CD4-positive, CD25-positive, alpha-beta regulatory T cell (primary cell): ENCODE measurements at regions not wholly inside any gene's neighbourhood (a gene's known extent, or its start where the extent isn't known, plus 50 kb on each side); places are given as distances from the start of the nearest gene placed in this dataset.

Source experiments
- ATAC-seq, 2 donors: fragments of 150-1000 bp; cut with Tn5 transposase; one replicate each; pipeline ENCODE4 v1.10.0; 2021; ENCODE audit warnings: low read depth in 2 of 2, moderate number of reproducible peaks in 2 of 2, moderate library complexity in 1 of 2
- DNase-seq, 3 donors: peaks; one replicate each; pipeline versions ENCODE4 v3.0.0 to v3.0.0-alpha.2; 2012 to 2022; ENCODE audit warnings: mixed read lengths in 1 of 3
- H3K27ac ChIP-seq: one replicate; pipeline ENCODE4 v1.7.0; 2013; ENCODE audit warnings: mild to moderate bottlenecking, low read length; ENCODE audit not compliant: insufficient read depth, poor library complexity, severe bottlenecking
- H3K27me3 ChIP-seq: one replicate; pipeline ENCODE4 v1.7.0; 2013; ENCODE audit warnings: low read length; ENCODE audit not compliant: control insufficient read depth, insufficient read depth
- H3K36me3 ChIP-seq: one replicate; pipeline ENCODE4 v1.7.0; 2013; ENCODE audit warnings: mild to moderate bottlenecking, low read length, moderate library complexity; ENCODE audit not compliant: control insufficient read depth, insufficient read depth
- H3K4me1 ChIP-seq: 2 replicates; pipeline ENCODE4 v1.7.0; 2013; ENCODE audit warnings: mild to moderate bottlenecking, low read length; ENCODE audit not compliant: insufficient read depth, control insufficient read depth, poor library complexity, severe bottlenecking
- H3K4me3 ChIP-seq: one replicate; pipeline ENCODE4 v1.7.0; 2013; ENCODE audit warnings: low read depth, mild to moderate bottlenecking, low read length, moderate library complexity
- H3K9me3 ChIP-seq, 2 experiments: 1 replicate in 1 of 2; 2 replicates in 1 of 2; pipeline ENCODE4 v1.7.0; 2013; ENCODE audit warnings: low read length in 2 of 2, mild to moderate bottlenecking in 1 of 2, moderate library complexity in 1 of 2; ENCODE audit not compliant: control insufficient read depth in 2 of 2
- H3K27ac Mint-ChIP-seq, 3 donors: one replicate each; pipeline ENCODE4 v1.8.0; 2020 to 2022; ENCODE audit warnings: mild to moderate bottlenecking in 3 of 3, mixed read lengths in 3 of 3, moderate library complexity in 2 of 3
- H3K27me3 Mint-ChIP-seq: one replicate; pipeline ENCODE4 v1.8.0; 2022; ENCODE audit warnings: mild to moderate bottlenecking, mixed read lengths
- H3K36me3 Mint-ChIP-seq: one replicate; pipeline ENCODE4 v1.8.0; 2020; ENCODE audit warnings: mixed read lengths
- H3K4me1 Mint-ChIP-seq, 4 donors: one replicate each; pipeline ENCODE4 v1.8.0; 2020 to 2022; ENCODE audit warnings: mixed read lengths in 4 of 4, mild to moderate bottlenecking in 1 of 4
- H3K4me3 Mint-ChIP-seq, 4 donors: one replicate each; pipeline ENCODE4 v1.8.0; 2020 to 2022; ENCODE audit warnings: mild to moderate bottlenecking in 4 of 4, mixed read lengths in 4 of 4, moderate library complexity in 3 of 4
- H3K9me3 Mint-ChIP-seq, 7 donors: one replicate each; pipeline ENCODE4 v1.8.0; 2020 to 2022; ENCODE audit warnings: mixed read lengths in 7 of 7, mild to moderate bottlenecking in 3 of 7, moderate library complexity in 2 of 7

GRCh38 chr1:187648091-187648490 lies 819.3 kb downstream of the PLA2G4A start:
- no peaks in the 10 kb centered on the region for H3K27me3 ChIP-seq
- no peak overlapping the region for H3K4me3 Mint-ChIP-seq
- no peaks in the 10 kb centered on the region for H3K36me3 ChIP-seq
- H3K27me3 Mint-ChIP-seq = no peaks in the 10 kb centered on the region
- H3K4me1 Mint-ChIP-seq = no peaks in the 10 kb centered on the region
- DNase-seq (no peak), ATAC-seq (no peak)
- H3K9me3 Mint-ChIP-seq = peaks cover 0 to 5% (median 0%) of the 10 kb centered on the region in 7 donors
- no peaks in the 10 kb centered on the region for H3K4me1 ChIP-seq
- H3K27ac ChIP-seq = no peak overlapping the region
- no peaks in the 10 kb centered on the region for H3K9me3 ChIP-seq
- no peaks in the 10 kb centered on the region for H3K36me3 Mint-ChIP-seq
- no peak overlapping the region for H3K27ac Mint-ChIP-seq
- H3K4me3 ChIP-seq = no peak overlapping the region

GRCh38 chr1:187654635-187655034 lies 825.9 kb downstream of the PLA2G4A start:
- Histone ChIP-seq H3K4me1 (no peaks in the 10 kb centered on the region), H3K36me3 (no peaks in the 10 kb centered on the region), H3K4me3 (no peak overlapping the region), H3K27me3 (no peaks in the 10 kb centered on the region), H3K27ac (no peak overlapping the region), H3K9me3 (no peaks in the 10 kb centered on the region)
- Mint-ChIP-seq H3K4me3 (no peak overlapping the region), H3K4me1 (no peaks in the 10 kb centered on the region), H3K9me3 (peaks cover 0 to 7% (median 3%) of the 10 kb centered on the region in 7 donors), H3K36me3 (no peaks in the 10 kb centered on the region), H3K27ac (no peak overlapping the region), H3K27me3 (no peaks in the 10 kb centered on the region)
- DNase-seq = no peak
- no peak for ATAC-seq

DNA sequence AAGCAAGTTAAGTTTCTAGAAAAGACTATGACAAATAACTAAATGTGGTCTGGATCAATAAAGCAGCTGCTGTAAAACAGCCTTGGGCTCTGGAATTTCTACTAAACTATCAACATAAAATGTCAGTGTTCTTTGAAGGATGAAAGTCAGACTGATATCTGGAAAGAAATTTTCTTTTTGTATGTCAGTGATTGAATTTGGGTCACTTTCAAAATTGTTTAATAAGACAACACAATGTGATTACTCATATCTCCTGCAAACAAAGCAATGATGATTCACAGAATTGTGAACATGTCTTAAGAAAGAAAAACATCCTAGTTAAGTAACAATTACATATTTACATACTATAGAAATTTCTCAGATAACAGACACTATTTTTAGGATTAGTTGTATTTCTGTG lies 826.4 kb downstream of the PLA2G4A start:
- Histone ChIP-seq H3K27ac (no peak overlapping the region), H3K36me3 (no peaks in the 10 kb centered on the region), H3K4me3 (no peak overlapping the region), H3K9me3 (no peaks in the 10 kb centered on the region), H3K27me3 (no peaks in the 10 kb centered on the region), H3K4me1 (no peaks in the 10 kb centered on the region)
- Mint-ChIP-seq H3K36me3 (no peaks in the 10 kb centered on the region), H3K27ac (no peak overlapping the region), H3K4me3 (no peak overlapping the region), H3K4me1 (no peaks in the 10 kb centered on the region), H3K27me3 (no peaks in the 10 kb centered on the region), H3K9me3 (peaks cover 0 to 7% (median 2%) of the 10 kb centered on the region in 7 donors)
- DNase-seq = no peak
- no peak for ATAC-seq

DNA sequence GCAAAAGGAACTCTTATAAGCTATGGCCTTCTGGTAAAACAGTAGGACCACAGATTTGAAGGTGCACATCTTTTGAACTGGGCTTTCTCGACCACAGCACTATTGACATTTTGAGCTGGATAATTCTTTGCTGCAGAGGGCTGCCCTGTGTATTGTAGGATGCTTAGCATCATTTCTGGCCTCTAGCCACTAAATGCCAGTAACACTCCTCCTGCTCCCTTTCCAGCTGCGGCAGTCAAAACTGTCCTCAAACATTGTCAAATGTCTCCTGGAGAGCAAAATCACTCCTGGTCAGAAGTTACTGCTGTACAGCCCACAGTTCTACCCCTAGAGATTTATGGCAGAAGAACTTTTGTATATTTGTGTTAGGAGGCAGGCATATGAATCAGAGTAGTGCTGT lies 836.7 kb downstream of the PLA2G4A start:
- H3K27ac Mint-ChIP-seq = no peak overlapping the region
- H3K4me3 Mint-ChIP-seq = peak overlapping the region in 1 of 4 donors; percentile 79
- H3K9me3 Mint-ChIP-seq = peaks cover 0 to 4% (median 0%) of the 10 kb centered on the region in 7 donors
- H3K36me3 ChIP-seq = no peaks in the 10 kb centered on the region
- H3K9me3 ChIP-seq = no peaks in the 10 kb centered on the region
- no peaks in the 10 kb centered on the region for H3K27me3 ChIP-seq
- no peaks in the 10 kb centered on the region for H3K4me1 ChIP-seq
- H3K27me3 Mint-ChIP-seq = no peaks in the 10 kb centered on the region
- no peak overlapping the region for H3K4me3 ChIP-seq
- no peak overlapping the region for H3K27ac ChIP-seq
- no peaks in the 10 kb centered on the region for H3K4me1 Mint-ChIP-seq
- no peak for DNase-seq
- no peaks in the 10 kb centered on the region for H3K36me3 Mint-ChIP-seq
- no peak for ATAC-seq

- H3K9me3 Mint-ChIP-seq = peaks cover 0 to 5% (median 0%) of the 10 kb centered on the region in 7 donors
- H3K4me3 Mint-ChIP-seq = no peak overlapping the region
- H3K27me3 Mint-ChIP-seq = no peaks in the 10 kb centered on the region
- Histone ChIP-seq H3K4me1 (no peaks in the 10 kb centered on the region), H3K27ac (no peak overlapping the region), H3K9me3 (no peaks in the 10 kb centered on the region), H3K27me3 (no peaks in the 10 kb centered on the region), H3K36me3 (no peaks in the 10 kb centered on the region), H3K4me3 (no peak overlapping the region)
- no peak for DNase-seq
- no peaks in the 10 kb centered on the region for H3K4me1 Mint-ChIP-seq
- no peak overlapping the region for H3K27ac Mint-ChIP-seq
- no peaks in the 10 kb centered on the region for H3K36me3 Mint-ChIP-seq
- ATAC-seq = no peak
Measured at GRCh38 chr1:187680823-187681222, 852.1 kb downstream of the PLA2G4A start.

- peaks cover 0 to 5% (median 0%) of the 10 kb centered on the region in 7 donors for H3K9me3 Mint-ChIP-seq
- no peaks in the 10 kb centered on the region for H3K36me3 Mint-ChIP-seq
Measured at GRCh38 chr1:187682112-187682511, 853.4 kb downstream of the PLA2G4A start.

DNA sequence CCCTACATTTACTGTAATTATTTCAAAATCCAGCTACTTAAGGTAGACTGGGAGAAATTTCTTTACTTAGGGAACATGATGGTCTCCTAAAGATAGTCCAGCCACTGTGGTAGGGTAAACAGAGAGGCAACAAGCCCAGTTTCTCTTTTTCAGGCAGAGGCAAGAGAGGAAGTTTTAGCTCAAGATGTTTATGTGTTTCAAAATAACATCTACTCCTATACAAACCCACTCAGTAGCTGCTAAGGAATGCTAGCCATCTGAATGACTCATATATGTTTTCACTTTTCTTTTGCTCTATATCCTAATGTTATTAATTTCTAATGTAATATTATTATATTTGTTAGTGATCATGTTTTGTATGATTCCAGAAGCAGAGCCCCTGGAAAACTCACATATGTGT lies 856.6 kb downstream of the PLA2G4A start:
- Histone ChIP-seq H3K4me3 (no peak overlapping the region), H3K27me3 (no peaks in the 10 kb centered on the region), H3K27ac (no peak overlapping the region), H3K4me1 (no peaks in the 10 kb centered on the region), H3K9me3 (no peaks in the 10 kb centered on the region), H3K36me3 (no peaks in the 10 kb centered on the region)
- DNase-seq = no peak
- Mint-ChIP-seq H3K4me1 (no peaks in the 10 kb centered on the region), H3K27me3 (no peaks in the 10 kb centered on the region), H3K36me3 (no peaks in the 10 kb centered on the region), H3K27ac (no peak overlapping the region), H3K4me3 (no peak overlapping the region), H3K9me3 (peaks cover 0 to 5% (median 0%) of the 10 kb centered on the region in 7 donors)
- no peak for ATAC-seq

More at GRCh38 chr1:187682112-187682511, 853.4 kb downstream of the PLA2G4A start:
- no peak overlapping the region for H3K4me3 Mint-ChIP-seq
- DNase-seq (no peak), ATAC-seq (no peak)
- Histone ChIP-seq H3K9me3 (no peaks in the 10 kb centered on the region), H3K4me3 (no peak overlapping the region), H3K4me1 (no peaks in the 10 kb centered on the region), H3K36me3 (no peaks in the 10 kb centered on the region), H3K27ac (no peak overlapping the region), H3K27me3 (no peaks in the 10 kb centered on the region)
- no peak overlapping the region for H3K27ac Mint-ChIP-seq
- H3K27me3 Mint-ChIP-seq = no peaks in the 10 kb centered on the region
- H3K4me1 Mint-ChIP-seq = no peaks in the 10 kb centered on the region

DNA sequence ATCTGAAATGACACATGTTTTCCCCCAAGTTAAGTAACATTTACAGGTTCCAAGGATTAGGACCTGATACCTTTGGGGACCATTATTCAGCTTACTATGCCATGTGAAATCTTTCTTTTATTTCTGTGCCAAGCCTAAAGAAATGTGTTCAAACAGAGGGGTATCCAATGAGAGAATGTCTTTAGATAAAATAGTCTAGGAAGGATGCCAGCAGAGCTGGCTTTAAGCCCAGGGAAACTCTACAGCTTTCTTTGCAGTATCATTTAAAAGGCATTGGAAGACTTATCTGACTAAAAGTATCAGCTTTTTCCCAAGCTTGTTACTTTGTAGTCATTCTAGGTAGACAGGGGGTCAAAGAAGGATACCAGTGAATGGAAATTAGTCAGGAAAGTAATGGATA lies 860.4 kb downstream of the PLA2G4A start:
- H3K9me3 ChIP-seq = no peaks in the 10 kb centered on the region
- H3K4me1 ChIP-seq = no peaks in the 10 kb centered on the region
- peaks cover 0 to 14% (median 2%) of the 10 kb centered on the region in 7 donors for H3K9me3 Mint-ChIP-seq
- no peaks in the 10 kb centered on the region for H3K36me3 ChIP-seq
- no peaks in the 10 kb centered on the region for H3K27me3 Mint-ChIP-seq
- H3K27ac ChIP-seq = no peak overlapping the region
- H3K27me3 ChIP-seq = no peaks in the 10 kb centered on the region
- no peak overlapping the region for H3K4me3 ChIP-seq
- no peak overlapping the region for H3K4me3 Mint-ChIP-seq
- H3K27ac Mint-ChIP-seq = no peak overlapping the region
- H3K36me3 Mint-ChIP-seq = no peaks in the 10 kb centered on the region
- DNase-seq (no peak), ATAC-seq (no peak)
- no peaks in the 10 kb centered on the region for H3K4me1 Mint-ChIP-seq
